CD4-positive, alpha-beta T cell treated with Interleukin-6 for 4 hours (primary cell): ENCODE measurements at regions not wholly inside any gene's neighbourhood (a gene's known extent, or its start where the extent isn't known, plus 50 kb on each side); places are given as distances from the start of the nearest gene placed in this dataset.

Source experiments
- DNase-seq: peaks from one replicate; pipeline ENCODE4 v3.0.0-alpha.2; 2020; ENCODE audit warnings: mixed read lengths

GRCh38 chr5:5711112-5711511, 288.6 kb downstream of the ICE1 start:
- DNase-seq, result no peak

GRCh38 chr5:5710471-5710870, 288.0 kb downstream of the ICE1 start:
- DNase-seq, result no peak

- no peak for DNase-seq
Observed at GRCh38 chr5:5708367-5708919, 286.0 kb downstream of the ICE1 start.

- DNase-seq, result no peak
Observed at GRCh38 chr5:5705010-5705409, 282.5 kb downstream of the ICE1 start.

GRCh38 chr5:5704352-5704751, 281.9 kb downstream of the ICE1 start:
- no peak for DNase-seq

- no peak for DNase-seq
Observed at GRCh38 chr5:5702934-5703333, 280.5 kb downstream of the ICE1 start.

GRCh38 chr5:5700549-5700948, 278.1 kb downstream of the ICE1 start:
- no peak for DNase-seq

GRCh38 chr5:5699062-5699461, 276.6 kb downstream of the ICE1 start:
- no peak for DNase-seq

- no peak for DNase-seq
Observed at GRCh38 chr5:5695266-5695665, 272.8 kb downstream of the ICE1 start.

- no peak for DNase-seq
Observed at GRCh38 chr5:5688925-5689310, 266.4 kb downstream of the ICE1 start.

- no peak for DNase-seq
Observed at GRCh38 chr5:5688194-5688924, 265.9 kb downstream of the ICE1 start.

GRCh38 chr5:5687113-5687512, 264.6 kb downstream of the ICE1 start:
- no peak for DNase-seq

GRCh38 chr5:5686356-5686755, 263.9 kb downstream of the ICE1 start:
- DNase-seq, result no peak

- no peak for DNase-seq
Observed at GRCh38 chr5:5685737-5686136, 263.3 kb downstream of the ICE1 start.

- DNase-seq, result no peak
Observed at GRCh38 chr5:5683174-5683573, 260.7 kb downstream of the ICE1 start.

- no peak for DNase-seq
Observed at GRCh38 chr5:5678909-5679308, 256.4 kb downstream of the ICE1 start.

GRCh38 chr5:5677738-5678137, 255.3 kb downstream of the ICE1 start:
- no peak for DNase-seq

GRCh38 chr5:5676218-5676617, 253.7 kb downstream of the ICE1 start:
- DNase-seq, result no peak

- no peak for DNase-seq
Observed at GRCh38 chr5:5675511-5675910, 253.0 kb downstream of the ICE1 start.

GRCh38 chr5:5671823-5672222, 249.3 kb downstream of the ICE1 start:
- DNase-seq, result no peak

- no peak for DNase-seq
Observed at GRCh38 chr5:5667136-5667554, 244.7 kb downstream of the ICE1 start.

GRCh38 chr5:5666369-5666768, 243.9 kb downstream of the ICE1 start:
- no peak for DNase-seq

- no peak for DNase-seq
Observed at GRCh38 chr5:5666076-5666365, 243.5 kb downstream of the ICE1 start.

GRCh38 chr5:5665225-5666075, 243.0 kb downstream of the ICE1 start:
- DNase-seq, result no peak
